Activated T-cell treated with anti-CD3 and anti-CD28 coated beads, Interleukin-2, amount 50 U/mL, for 24 hours (primary cell): ENCODE measurements at regions not wholly inside any gene's neighbourhood (a gene's known extent, or its start where the extent isn't known, plus 50 kb on each side); places are given as distances from the start of the nearest gene placed in this dataset.
"Not testable (repeated sequence)": the region's sequence is repeated elsewhere in the genome, so short reads cannot be mapped to it uniquely, and the experiment has no call there.

Experiments used
- DNase-seq: peaks from one replicate; pipeline ENCODE4 v3.0.0-alpha.2; 2020
- H3K27ac Mint-ChIP-seq: 2 replicates; pipeline ENCODE4 v1.8.0; 2020; ENCODE audit warnings: mild to moderate bottlenecking, mixed read lengths
- H3K27me3 Mint-ChIP-seq: 2 replicates; pipeline ENCODE4 v1.8.0; 2020; ENCODE audit warnings: mixed read lengths
- H3K36me3 Mint-ChIP-seq: 2 replicates; pipeline ENCODE4 v1.8.0; 2020; ENCODE audit warnings: low read depth, mixed read lengths
- H3K4me1 Mint-ChIP-seq: 2 replicates; pipeline ENCODE4 v1.8.0; 2020; ENCODE audit warnings: low read depth, mixed read lengths
- H3K4me3 Mint-ChIP-seq: 2 replicates; pipeline ENCODE4 v1.8.0; 2020; ENCODE audit warnings: mild to moderate bottlenecking, moderate library complexity, mixed read lengths
- H3K9me3 Mint-ChIP-seq: 2 replicates; pipeline ENCODE4 v1.8.0; 2020; ENCODE audit warnings: mixed read lengths

- H3K36me3 Mint-ChIP-seq: no peaks in the 10 kb centered on the region
- H3K27ac Mint-ChIP-seq: no peak overlapping the region
- no peaks in the 10 kb centered on the region for H3K4me1 Mint-ChIP-seq
- H3K9me3 Mint-ChIP-seq: no peaks in the 10 kb centered on the region
- H3K4me3 Mint-ChIP-seq: no peak overlapping the region
- DNase-seq: no peak
- H3K27me3 Mint-ChIP-seq: peaks cover 30% of the 10 kb centered on the region
Observed at GRCh38 chr6:40152701-40153436, 218.6 kb upstream of the MOCS1 start.

GRCh38 chr6:40152196-40152595, 217.9 kb upstream of the MOCS1 start:
- Mint-ChIP-seq H3K27ac (no peak overlapping the region), H3K4me1 (no peaks in the 10 kb centered on the region), H3K9me3 (no peaks in the 10 kb centered on the region), H3K27me3 (peaks cover 30% of the 10 kb centered on the region), H3K4me3 (no peak overlapping the region), H3K36me3 (no peaks in the 10 kb centered on the region)
- no peak for DNase-seq

- Mint-ChIP-seq H3K27me3 (peaks cover 24% of the 10 kb centered on the region), H3K36me3 (no peaks in the 10 kb centered on the region), H3K9me3 (no peaks in the 10 kb centered on the region), H3K27ac (no peak overlapping the region), H3K4me1 (no peaks in the 10 kb centered on the region), H3K4me3 (no peak overlapping the region)
- no peak for DNase-seq
Observed at GRCh38 chr6:40148882-40149573, 214.8 kb upstream of the MOCS1 start.

GRCh38 chr6:40146902-40147301, 212.6 kb upstream of the MOCS1 start:
- Mint-ChIP-seq H3K27me3 (peaks cover 27% of the 10 kb centered on the region), H3K4me3 (no peak overlapping the region), H3K27ac (no peak overlapping the region), H3K4me1 (no peaks in the 10 kb centered on the region), H3K36me3 (no peaks in the 10 kb centered on the region), H3K9me3 (no peaks in the 10 kb centered on the region)
- DNase-seq: no peak

GRCh38 chr6:40139447-40139846, 205.2 kb upstream of the MOCS1 start:
- H3K36me3 Mint-ChIP-seq: no peaks in the 10 kb centered on the region
- H3K27ac Mint-ChIP-seq: no peak overlapping the region
- DNase-seq: no peak
- no peaks in the 10 kb centered on the region for H3K4me1 Mint-ChIP-seq
- no peak overlapping the region for H3K4me3 Mint-ChIP-seq
- H3K27me3 Mint-ChIP-seq: peaks cover 8% of the 10 kb centered on the region
- H3K9me3 Mint-ChIP-seq: no peaks in the 10 kb centered on the region

- Mint-ChIP-seq H3K4me1 (no peaks in the 10 kb centered on the region), H3K9me3 (no peaks in the 10 kb centered on the region), H3K27me3 (peaks cover 8% of the 10 kb centered on the region), H3K4me3 (no peak overlapping the region), H3K27ac (no peak overlapping the region), H3K36me3 (no peaks in the 10 kb centered on the region)
- no peak for DNase-seq
Observed at GRCh38 chr6:40138273-40138720, 204.0 kb upstream of the MOCS1 start.

- Mint-ChIP-seq H3K27ac (no peak overlapping the region), H3K27me3 (peaks cover 3% of the 10 kb centered on the region), H3K36me3 (no peaks in the 10 kb centered on the region), H3K4me3 (no peak overlapping the region), H3K9me3 (no peaks in the 10 kb centered on the region), H3K4me1 (no peaks in the 10 kb centered on the region)
- DNase-seq: no peak
Observed at GRCh38 chr6:40135491-40136072, 201.3 kb upstream of the MOCS1 start.

GRCh38 chr6:40133981-40134380, 199.7 kb upstream of the MOCS1 start:
- not testable (repeated sequence) for H3K4me1 Mint-ChIP-seq, H3K27me3 Mint-ChIP-seq, H3K9me3 Mint-ChIP-seq, H3K27ac Mint-ChIP-seq, DNase-seq, H3K36me3 Mint-ChIP-seq, H3K4me3 Mint-ChIP-seq

GRCh38 chr6:40131675-40132074, 197.4 kb upstream of the MOCS1 start:
- H3K36me3 Mint-ChIP-seq: no peaks in the 10 kb centered on the region
- no peak for DNase-seq
- H3K4me1 Mint-ChIP-seq: no peaks in the 10 kb centered on the region
- H3K4me3 Mint-ChIP-seq: no peak overlapping the region
- no peak overlapping the region for H3K27ac Mint-ChIP-seq
- H3K9me3 Mint-ChIP-seq: no peaks in the 10 kb centered on the region
- H3K27me3 Mint-ChIP-seq: no peaks in the 10 kb centered on the region

GRCh38 chr6:40128127-40128526, 193.9 kb upstream of the MOCS1 start:
- H3K9me3 Mint-ChIP-seq: no peaks in the 10 kb centered on the region
- no peaks in the 10 kb centered on the region for H3K27me3 Mint-ChIP-seq
- H3K4me1 Mint-ChIP-seq: no peaks in the 10 kb centered on the region
- H3K36me3 Mint-ChIP-seq: no peaks in the 10 kb centered on the region
- H3K27ac Mint-ChIP-seq: no peak overlapping the region
- no peak for DNase-seq
- no peak overlapping the region for H3K4me3 Mint-ChIP-seq

GRCh38 chr6:40125680-40126394, 191.6 kb upstream of the MOCS1 start:
- H3K4me1 Mint-ChIP-seq: no peaks in the 10 kb centered on the region
- no peaks in the 10 kb centered on the region for H3K36me3 Mint-ChIP-seq
- no peak overlapping the region for H3K27ac Mint-ChIP-seq
- no peak for DNase-seq
- H3K27me3 Mint-ChIP-seq: no peaks in the 10 kb centered on the region
- H3K4me3 Mint-ChIP-seq: no peak overlapping the region
- no peaks in the 10 kb centered on the region for H3K9me3 Mint-ChIP-seq

- H3K4me3 Mint-ChIP-seq: no peak overlapping the region
- H3K36me3 Mint-ChIP-seq: no peaks in the 10 kb centered on the region
- no peaks in the 10 kb centered on the region for H3K4me1 Mint-ChIP-seq
- no peak for DNase-seq
- no peaks in the 10 kb centered on the region for H3K9me3 Mint-ChIP-seq
- no peaks in the 10 kb centered on the region for H3K27me3 Mint-ChIP-seq
- H3K27ac Mint-ChIP-seq: no peak overlapping the region
Observed at GRCh38 chr6:40124924-40125323, 190.7 kb upstream of the MOCS1 start.

- H3K9me3 Mint-ChIP-seq: no peaks in the 10 kb centered on the region
- H3K27me3 Mint-ChIP-seq: peaks cover 14% of the 10 kb centered on the region
- H3K27ac Mint-ChIP-seq: no peak overlapping the region
- no peaks in the 10 kb centered on the region for H3K36me3 Mint-ChIP-seq
- no peaks in the 10 kb centered on the region for H3K4me1 Mint-ChIP-seq
- no peak for DNase-seq
- H3K4me3 Mint-ChIP-seq: no peak overlapping the region
Observed at GRCh38 chr6:40116832-40117231, 182.6 kb upstream of the MOCS1 start.

- Mint-ChIP-seq H3K4me3 (no peak overlapping the region), H3K9me3 (no peaks in the 10 kb centered on the region), H3K27ac (no peak overlapping the region), H3K27me3 (peaks cover 14% of the 10 kb centered on the region), H3K36me3 (no peaks in the 10 kb centered on the region), H3K4me1 (no peaks in the 10 kb centered on the region)
- no peak for DNase-seq
Observed at GRCh38 chr6:40112350-40112749, 178.1 kb upstream of the MOCS1 start.

GRCh38 chr6:40108736-40109135, 174.5 kb upstream of the MOCS1 start:
- H3K9me3 Mint-ChIP-seq: no peaks in the 10 kb centered on the region

More at GRCh38 chr6:40108736-40109135, 174.5 kb upstream of the MOCS1 start:
- Mint-ChIP-seq H3K27me3 (peaks cover 12% of the 10 kb centered on the region), H3K27ac (no peak overlapping the region), H3K4me1 (no peaks in the 10 kb centered on the region), H3K36me3 (no peaks in the 10 kb centered on the region), H3K4me3 (no peak overlapping the region)
- DNase-seq: no peak
